RPMI7951 (cell line): ENCODE measurements at regions not wholly inside any gene's neighbourhood (a gene's known extent, or its start where the extent isn't known, plus 50 kb on each side); places are given as distances from the start of the nearest gene placed in this dataset.
A peak's percentile ranks its signal among the peaks of the same experiment; 100 is the strongest.

Experiments used
- DNase-seq: peaks from one replicate; pipeline ENCODE4 v3.0.0-alpha.2; 2012; ENCODE audit warnings: low read depth

DNA sequence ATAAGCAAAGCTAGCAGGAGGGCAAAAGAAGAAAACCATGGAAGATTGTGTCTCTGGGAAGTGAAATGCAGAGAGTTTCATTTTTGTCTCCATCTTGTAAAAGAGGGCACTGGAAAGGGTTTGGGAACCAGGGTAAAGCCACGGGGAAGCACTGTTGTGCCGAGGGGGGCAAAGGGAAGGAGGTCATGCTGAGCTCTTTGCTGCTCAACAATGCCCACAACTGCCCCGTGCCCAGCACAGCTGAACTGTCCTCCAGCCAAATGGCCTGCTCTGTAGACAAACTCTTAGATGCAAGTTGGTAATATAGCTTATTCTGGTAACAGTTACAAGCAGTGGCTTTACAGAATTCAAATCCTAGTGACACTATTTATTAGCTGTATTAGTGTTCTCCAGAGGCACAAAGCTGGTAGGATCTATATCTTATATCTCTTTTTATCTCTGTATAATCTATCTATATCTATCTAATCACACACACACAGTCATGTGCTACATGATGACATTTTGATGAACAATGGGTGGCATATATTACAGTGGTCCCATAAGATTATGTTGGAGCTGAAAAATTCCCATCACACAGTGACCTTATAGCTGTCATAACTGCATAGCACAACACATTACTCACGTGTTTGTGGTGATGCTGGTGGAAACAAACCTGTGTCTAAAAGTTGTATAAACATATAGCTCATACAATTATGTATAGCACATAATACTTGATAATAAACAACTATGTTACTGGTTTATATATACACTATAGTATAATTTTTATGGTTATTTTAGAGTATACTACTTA is 203.4 kb upstream of the DDHD1 start:
- DNase-seq: no peak

DNA sequence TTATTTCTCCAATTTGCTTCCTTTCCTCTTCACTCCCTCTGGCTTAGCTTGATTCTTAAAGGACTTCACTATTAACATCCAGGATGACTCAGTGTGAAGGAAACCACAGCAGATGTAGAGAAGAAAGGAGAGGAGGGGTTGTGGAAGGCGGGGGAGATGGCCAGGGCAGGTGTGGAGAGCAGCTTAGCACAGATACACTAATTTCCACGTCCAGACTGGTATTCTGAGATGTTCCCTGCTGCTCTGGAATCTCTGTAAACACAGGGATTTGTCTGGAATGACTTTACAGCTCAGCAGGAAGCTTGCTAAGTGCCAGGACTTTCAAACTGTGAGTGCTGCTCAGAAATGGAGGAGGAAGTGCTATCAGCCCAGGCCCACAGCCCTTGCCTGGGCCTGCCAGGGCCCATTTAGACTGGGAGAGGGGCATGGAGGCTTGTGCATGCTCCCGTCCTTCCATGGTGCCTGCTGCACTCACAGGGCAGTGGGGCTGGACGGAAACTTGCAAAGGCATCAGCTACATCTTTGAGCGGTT is 202.5 kb upstream of the DDHD1 start:
- peak; percentile 82 for DNase-seq

DNA sequence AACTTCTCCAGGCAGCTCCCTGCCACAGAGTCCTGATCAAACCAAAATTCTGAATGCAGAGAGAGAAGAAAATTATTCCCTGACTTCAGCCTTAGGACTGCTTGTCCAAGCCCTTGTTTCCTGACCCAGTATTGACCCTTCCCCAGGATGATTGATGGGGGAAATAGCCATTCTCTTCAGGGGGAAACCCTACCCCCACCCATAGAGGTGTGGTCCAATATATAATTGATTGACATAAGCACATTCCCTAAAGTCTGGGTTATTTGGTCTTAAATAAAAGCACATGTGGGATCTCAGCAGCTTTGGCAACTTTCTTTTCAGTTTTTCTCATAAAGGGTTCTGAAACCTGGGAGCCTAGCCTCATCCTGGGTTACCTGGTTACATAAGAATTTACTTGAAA is 201.2 kb upstream of the DDHD1 start:
- no peak for DNase-seq

DNA sequence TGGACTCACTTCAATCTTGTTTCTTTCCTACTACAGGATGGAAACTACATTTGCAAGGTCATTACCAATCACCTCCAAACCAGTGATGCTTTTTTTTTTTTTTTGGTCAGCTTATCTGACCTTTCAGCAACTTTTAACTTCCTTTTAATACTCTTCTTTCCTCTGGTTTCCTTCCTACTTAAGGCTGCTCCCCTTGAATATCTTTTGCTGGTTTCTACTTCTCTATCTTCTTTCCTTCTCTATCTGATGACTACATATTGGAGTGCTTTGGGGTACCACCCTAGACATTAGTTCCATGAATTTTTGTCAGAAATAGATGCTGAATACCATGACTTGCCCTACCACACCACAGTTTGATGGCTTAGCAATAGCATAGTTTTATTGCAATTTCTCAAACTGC is 197.7 kb upstream of the DDHD1 start:
- no peak for DNase-seq

DNA sequence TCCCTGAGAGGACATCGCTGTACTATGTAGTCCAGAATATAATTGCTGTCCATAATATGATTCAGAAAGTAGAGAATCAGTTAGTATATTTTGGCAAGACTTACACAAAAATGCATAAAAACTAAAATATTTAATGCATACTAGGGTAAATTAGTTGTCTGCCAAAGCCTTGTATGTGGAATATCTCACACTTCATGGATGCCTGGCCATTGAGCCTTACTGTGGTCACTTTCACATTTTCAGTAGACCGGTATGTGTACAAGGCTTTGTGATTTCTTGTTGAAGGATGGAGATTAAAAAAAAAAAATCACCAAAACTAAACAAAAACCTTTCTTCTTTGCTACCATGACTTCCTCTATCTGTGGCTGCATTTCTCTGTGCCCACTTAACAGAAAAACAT is 197.3 kb upstream of the DDHD1 start:
- no peak for DNase-seq

DNA sequence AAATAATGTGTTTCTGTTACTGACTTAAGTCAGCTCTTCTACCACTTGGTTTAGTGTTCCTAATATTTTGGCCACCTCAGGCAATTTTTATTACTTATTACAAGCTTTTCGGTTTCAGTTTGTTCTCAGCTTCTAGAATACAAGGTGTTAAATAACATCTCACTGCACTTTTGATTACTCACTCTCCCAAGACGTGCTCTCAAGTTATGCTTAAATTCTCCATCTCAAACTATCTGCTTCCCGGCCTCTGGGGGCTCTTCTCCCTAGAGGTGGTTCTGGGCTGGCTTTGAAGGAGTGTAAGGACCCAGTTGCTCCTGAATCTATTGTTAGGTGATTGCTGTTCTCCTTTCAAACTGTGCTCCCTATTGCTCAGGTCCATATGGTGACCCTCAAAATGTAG is 193.9 kb upstream of the DDHD1 start:
- no peak for DNase-seq

DNA sequence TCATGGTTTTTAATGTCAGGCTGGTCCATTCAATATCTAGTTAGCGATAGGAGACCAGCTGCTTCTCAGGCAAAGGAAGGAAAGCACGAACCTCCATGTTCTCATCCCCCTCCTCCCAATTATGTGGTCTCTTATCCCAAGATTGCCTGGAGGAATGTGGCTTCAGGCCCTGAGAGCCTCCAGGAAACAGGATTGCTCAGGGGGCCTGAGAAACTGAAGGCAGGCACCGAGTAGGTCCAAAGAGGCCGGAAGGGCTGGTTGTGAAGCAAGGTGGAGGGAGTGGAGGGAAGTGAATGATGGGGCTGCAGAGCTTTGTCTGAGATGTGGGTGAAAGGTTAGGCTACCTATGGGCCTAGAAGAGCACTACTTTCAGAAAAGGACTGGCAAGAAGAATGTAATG is 188.2 kb upstream of the DDHD1 start:
- no peak for DNase-seq

DNA sequence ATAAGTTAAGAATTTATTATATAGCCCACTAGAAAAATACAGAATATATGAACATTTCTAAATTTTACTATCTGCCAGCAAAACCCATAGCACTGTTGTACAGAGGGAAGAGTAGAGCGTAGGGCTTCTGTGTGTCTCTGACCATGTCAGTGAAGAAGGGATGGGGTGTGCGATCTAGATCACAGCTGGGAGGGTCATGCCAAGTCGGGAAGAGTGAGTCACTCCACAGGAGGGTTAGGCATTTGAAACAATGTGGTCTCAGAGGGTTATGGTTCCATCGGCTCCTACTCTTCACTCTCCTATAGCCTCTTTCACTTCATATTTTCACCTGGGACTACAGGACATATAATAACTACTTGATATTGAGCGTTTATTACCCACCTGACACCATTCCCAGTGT is 185.1 kb upstream of the DDHD1 start:
- DNase-seq: peak; percentile 80

DNA sequence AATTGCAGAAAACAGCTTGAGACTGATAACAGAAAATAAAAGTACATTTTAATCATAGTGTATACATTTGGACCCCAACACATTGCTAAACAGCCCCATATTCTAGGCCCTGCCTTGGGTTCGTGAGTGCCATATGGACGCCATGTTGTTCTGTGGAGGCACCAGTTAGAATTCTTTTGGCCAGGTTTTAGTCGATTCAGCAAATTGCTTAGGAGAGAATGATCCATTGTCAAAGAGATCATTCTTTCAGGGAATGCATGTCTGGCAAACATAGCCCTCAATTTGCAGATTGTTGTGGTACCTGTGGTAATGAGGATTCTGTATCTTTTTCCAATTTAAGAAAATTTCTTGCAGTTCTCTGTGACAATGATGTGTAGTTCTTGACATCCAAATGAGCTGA is 183.6 kb upstream of the DDHD1 start:
- no peak for DNase-seq

DNA sequence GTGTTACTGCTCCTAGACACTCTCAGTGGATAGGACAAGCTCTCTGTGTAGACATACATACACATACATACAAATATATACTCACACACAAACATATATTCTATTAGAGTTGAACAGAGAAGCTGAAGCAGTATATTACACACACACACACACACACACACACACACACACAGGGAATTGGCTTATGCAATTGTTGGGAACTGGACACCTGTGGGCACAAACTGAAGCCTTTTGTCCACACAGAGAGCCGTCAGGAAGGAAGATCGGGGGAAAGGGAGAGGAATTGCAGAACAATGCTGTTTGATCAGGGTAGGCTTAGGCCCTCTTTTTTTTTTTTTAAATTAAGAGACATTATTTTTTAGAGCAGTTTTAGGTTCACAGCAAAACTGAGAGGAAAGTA is 180.7 kb upstream of the DDHD1 start:
- DNase-seq: no peak

DNA sequence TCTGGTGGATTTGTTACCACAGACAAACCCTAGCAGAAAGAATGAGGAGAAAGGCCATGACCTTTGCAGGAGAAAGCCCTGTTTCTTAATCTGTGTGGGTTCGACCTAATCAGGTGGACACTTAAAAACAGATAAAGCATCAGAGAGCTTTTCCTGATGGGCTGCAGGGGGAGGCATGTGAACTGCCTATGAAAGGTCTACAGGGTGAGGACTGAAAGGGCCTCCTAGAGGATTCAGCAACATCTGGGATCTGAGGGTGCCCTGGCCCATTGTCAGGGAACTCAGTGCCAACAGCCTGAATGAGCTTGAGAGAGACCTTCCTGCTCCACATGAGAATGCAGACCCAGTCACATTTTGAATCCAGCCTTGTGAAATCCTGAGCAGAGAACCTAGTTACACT is 178.8 kb upstream of the DDHD1 start:
- no peak for DNase-seq

DNA sequence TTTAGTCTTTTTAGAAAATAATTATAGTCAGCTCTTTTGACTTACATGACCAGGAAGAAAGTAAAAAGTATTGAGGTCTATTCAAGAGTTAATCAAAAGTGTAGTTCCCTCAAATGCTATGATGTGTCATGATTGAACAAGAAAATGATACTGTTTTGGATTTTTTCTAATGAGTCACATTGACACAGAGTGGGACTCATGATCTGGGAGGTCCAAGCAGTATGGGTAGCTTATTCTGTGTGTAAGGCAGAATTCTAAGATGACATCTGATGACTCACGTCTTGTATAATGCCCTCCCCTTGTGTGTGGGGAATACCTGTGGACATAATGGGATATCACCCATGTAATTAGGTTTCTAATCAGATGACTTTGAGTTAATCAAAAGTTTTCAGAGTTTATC is 178.1 kb upstream of the DDHD1 start:
- peak; percentile 79 for DNase-seq

DNA sequence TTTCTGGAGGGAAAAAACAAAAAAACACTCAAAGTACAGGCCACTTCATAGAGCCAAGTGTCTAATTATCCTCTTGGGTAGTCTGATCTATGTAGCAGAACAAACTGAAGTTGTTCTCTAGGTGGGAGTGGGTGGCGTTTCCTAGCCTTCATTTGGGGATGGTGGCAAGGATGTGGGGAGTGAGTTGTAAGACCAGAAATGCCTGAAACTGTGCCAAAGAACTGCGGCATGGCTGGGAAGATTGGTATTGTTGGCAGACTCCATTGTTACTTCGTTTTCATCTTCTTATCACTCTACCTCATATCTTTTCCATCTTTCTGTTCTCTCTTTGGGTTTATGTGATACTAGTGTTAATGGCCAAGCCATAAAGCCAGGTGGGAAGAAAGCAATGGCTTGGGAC is 177.3 kb upstream of the DDHD1 start:
- peak; percentile 56 for DNase-seq

DNA sequence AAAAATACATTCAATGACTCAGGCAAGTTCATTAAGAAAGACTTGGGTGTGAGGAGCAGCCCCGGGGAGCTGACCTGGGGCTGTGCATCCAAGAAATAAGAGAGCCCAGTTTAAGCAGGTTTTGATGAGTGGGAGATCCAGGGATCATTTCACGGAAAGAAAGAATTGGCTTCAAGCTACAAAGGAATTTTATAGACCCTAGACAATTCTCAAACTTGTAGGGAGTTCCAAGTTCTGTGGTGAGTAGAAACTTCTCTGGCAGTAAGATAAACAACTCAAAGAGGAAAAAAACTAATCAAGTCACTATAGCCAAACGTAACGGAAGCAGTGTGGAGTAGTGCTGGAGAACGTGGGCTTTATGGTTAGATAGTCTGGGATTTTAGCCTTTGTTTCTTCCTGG is 175.7 kb upstream of the DDHD1 start:
- no peak for DNase-seq

DNA sequence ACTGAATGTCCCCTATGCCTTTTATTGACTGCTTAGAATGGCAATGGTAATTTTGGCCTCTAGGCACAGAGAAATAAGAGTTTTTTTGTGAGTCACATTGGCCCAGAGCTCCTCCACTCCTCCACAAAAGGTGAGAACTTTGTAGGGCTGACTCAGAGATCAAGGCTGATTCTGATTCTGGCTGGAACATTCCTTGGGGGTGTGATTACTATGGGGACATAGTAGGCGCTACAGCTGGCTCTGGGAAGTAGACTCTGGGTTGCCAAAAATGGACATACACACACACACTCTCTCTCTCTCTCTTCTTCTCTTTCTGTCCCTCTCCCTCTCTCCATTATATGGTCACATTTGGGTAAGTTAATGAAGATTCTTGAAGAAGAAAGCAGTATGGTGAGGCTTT is 174.6 kb upstream of the DDHD1 start:
- DNase-seq: peak; percentile 93

DNA sequence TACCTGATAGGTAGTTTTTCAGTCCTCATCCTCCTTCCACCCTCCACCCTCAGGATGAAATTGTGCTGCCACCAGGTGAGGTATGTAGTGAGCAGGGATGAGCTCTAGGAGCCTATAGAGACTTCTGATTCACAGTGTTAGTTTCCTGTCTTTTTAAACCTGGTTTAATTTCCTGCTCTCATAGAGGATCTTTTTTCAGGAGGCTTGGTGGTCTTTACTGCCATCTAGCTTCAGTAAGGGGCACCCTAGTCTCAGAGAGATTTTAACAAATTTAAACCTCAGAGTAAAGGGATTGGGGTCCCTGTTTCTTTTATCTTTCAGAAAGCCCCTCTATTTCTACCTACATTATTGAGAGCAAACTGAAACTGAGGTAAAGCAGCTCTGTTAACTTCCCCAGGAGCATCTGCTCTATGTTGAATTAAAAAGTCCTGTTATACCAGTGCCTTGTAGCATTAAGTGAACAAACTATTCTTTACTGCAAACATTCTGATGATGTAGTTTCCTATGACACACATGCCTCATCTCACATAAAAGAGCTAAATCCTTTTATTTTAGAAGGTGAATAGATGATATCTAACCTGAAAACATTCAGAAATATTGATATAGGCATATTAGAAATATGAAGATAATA is 172.2 kb upstream of the DDHD1 start:
- peak; percentile 31 for DNase-seq

DNA sequence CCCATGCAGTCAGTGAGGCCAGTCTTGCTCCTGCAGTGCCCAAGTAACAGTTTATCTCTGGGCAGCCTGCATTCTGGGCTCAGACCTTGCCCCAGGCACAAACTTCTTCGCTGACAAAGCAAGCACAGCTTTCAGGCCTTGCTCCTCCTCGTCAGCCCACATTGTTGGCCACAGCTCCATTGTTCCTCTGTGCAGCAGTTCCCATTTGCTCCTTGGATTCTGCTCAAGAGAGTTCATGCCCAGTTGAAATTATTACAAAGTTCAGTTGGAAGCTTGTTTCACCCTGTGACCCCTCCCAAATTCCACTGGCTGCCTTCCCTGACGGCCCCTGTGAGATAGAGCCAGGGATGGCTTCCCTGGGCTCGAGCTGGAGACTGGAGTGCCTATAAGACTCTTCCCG is 163.4 kb upstream of the DDHD1 start:
- peak; percentile 78 for DNase-seq

DNA sequence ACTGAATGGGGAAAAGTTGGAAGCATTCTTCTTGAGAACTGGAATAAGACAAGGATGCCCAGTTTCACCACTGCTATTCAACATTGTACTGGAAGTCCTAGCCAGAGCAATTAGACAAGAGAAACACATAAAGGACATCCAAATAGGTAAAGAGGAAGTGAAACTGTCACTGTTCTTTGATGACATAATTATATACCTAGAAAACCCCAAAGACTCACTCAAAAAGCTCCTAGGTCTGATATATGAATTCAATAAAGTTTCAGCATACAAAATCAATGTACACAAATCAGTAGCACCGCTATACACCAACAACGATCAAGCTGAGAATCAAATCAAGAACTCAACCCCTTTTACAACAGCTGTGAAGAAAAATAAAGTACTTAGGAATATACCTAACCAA is 157.3 kb upstream of the DDHD1 start:
- no peak for DNase-seq

DNA sequence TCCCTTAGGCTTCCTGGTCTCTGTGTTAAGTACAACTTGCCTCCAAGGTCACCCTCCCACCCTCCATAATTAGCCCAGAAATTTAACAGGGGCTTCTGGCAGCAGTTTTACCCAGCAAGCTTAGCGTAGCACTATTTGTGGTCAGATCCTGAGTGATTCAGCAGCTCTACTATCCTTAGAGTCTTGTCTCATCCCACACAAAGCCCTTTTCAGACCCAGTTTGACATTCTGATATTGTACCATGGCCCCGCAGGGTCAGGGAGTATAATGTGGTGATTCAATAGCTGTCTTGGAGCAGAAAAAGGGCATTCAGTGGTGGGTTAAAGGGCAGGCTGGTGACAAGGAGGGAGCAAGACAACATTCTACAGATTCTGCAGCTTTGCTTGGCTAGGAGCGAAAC is 153.8 kb upstream of the DDHD1 start:
- peak; percentile 84 for DNase-seq

DNA sequence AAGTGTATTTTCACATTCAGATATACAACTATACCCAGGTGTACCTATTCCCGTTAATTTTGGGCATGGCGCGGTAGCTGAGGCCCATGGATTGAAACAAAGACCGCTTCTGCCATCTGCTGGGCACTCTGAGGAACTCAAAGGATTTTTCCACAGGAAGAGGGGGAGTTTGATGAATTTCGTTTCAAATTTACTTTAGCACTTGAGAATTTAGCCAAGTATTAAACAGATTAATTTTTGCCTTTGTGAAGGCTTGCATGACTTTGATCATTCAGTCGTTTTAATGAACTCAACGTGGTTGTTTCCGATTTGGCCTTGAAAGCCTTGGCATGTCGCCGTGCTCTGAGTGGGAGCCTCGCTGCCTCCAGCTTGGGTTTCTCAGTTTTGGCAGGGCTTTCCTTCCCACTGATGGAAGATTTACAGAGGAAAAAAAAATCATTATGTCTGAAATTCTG is 153.2 kb upstream of the DDHD1 start:
- DNase-seq: peak; percentile 73

DNA sequence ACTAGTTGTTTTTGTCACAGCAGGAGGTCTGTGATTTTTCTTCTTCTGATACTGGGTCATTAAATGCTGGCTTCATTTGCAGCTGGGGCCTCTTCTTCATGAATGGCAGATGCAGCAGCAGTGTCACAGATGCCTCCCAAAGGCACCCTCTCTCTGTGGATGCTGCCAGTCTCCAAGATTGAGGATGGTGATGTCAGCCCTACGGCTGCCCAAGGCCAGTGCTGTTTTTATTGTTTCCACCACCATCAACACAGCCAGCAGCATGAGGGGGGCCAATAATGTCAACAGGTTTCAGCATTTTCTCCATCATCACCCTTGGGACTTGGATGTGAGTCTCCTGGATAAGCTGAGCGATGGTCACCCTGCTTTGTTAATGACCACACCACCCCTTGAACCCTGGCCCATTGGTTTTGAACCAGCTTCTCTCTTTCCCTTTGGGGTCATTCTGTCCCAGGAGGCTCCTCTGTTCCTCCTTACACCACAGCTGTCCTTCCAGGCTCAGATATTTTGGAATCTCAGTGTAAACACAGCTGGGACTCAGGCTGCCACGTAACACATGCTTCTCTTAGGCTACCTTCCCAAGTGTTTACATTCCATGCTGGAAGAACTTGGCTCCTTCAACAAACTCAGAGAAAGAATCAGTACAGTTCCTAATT is 151.7 kb upstream of the DDHD1 start:
- DNase-seq: peak; percentile 43

DNA sequence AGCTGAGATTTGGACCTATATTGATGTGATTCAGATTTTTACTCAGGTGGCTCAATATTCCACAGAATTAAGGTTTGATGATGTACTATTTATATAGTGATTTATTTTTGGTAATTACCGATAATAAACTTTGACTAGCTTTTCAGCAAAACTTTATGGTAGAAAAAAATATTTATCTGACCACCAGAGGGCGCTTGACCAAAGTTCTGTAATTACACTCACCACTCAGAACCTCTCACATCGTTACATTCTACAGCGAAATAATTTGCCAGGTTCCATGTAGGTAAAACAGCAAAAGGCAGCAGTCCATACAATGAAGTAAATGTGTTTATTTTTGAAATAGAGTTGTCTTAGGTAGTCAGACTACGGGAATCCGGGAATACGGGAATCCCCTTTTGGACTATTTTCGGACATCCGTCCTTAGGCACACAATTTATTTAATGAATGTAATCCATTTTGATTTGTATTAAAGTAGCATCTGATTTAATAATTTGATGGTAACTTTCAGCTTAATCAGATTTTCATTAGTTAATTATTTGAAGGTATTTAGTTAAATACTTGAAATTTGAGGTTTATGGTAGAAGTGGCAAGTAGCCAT is 143.0 kb upstream of the DDHD1 start:
- peak; percentile 40 for DNase-seq
